Keratinocyte (primary cell): ENCODE measurements at regions not wholly inside any gene's neighbourhood (a gene's known extent, or its start where the extent isn't known, plus 50 kb on each side); places are given as distances from the start of the nearest gene placed in this dataset.

ENCODE experiments used
- DNase-seq: peaks from one replicate; pipeline ENCODE4 v3.0.0-alpha.2; 2011; ENCODE audit warnings: low read depth, missing footprints, low spot score
- FAIRE-seq: peaks from 2 replicates; lab custom pipeline; 2011; peaks lifted over from hg19 to GRCh38; lab: Jason Lieb, UNC
- H2AFZ ChIP-seq: 2 replicates; pipeline ENCODE4 v1.6.0; 2012; ENCODE audit warnings: low read length, control low read depth, inconsistent platforms; ENCODE audit not compliant: control insufficient read depth
- H3K27ac ChIP-seq: 2 replicates; pipeline ENCODE4 v1.5.1; 2011; ENCODE audit warnings: low read length; ENCODE audit not compliant: control insufficient read depth, insufficient read depth
- H3K27me3 ChIP-seq: 3 replicates; pipeline ENCODE4 v1.6.0; 2011; ENCODE audit warnings: low read length; ENCODE audit not compliant: control insufficient read depth, insufficient read depth; ENCODE audit errors: extremely low read depth
- H3K36me3 ChIP-seq, 2 experiments: 2 replicates in 1 of 2; 3 replicates in 1 of 2; pipeline ENCODE4 v1.5.1; 2011; ENCODE audit warnings: low read length in 2 of 2, mild to moderate bottlenecking in 1 of 2; ENCODE audit not compliant: control insufficient read depth in 2 of 2, insufficient read depth in 2 of 2; ENCODE audit errors: extremely low read depth in 1 of 2
- H3K4me1 ChIP-seq: 3 replicates; pipeline ENCODE4 v1.5.1; 2011; ENCODE audit warnings: low read length; ENCODE audit not compliant: control insufficient read depth, insufficient read depth; ENCODE audit errors: extremely low read depth
- H3K4me2 ChIP-seq: 3 replicates; pipeline ENCODE4 v1.6.0; 2011; ENCODE audit warnings: low read depth, low read length; ENCODE audit not compliant: control insufficient read depth, insufficient read depth; ENCODE audit errors: extremely low read depth
- H3K4me3 ChIP-seq, 3 experiments: fragments of 200-600 bp in 1 of 3; sonication (generic) in 1 of 3; 2 replicates in 2 of 3; 3 replicates in 1 of 3; pipeline ENCODE4 v1.5.1; 2011 to 2016; ENCODE audit warnings: low read length in 3 of 3, mild to moderate bottlenecking in 3 of 3, control low read depth in 2 of 3, inconsistent platforms in 1 of 3, low read depth in 1 of 3, mixed read lengths in 1 of 3, mixed run types in 1 of 3, moderate library complexity in 1 of 3; ENCODE audit not compliant: control insufficient read depth in 2 of 3, insufficient read depth in 2 of 3; ENCODE audit errors: extremely low read depth in 1 of 3
- H3K79me2 ChIP-seq: 2 replicates; pipeline ENCODE4 v1.6.0; 2012; ENCODE audit warnings: low read length; ENCODE audit not compliant: control insufficient read depth, insufficient read depth
- H3K9ac ChIP-seq: 3 replicates; pipeline ENCODE4 v1.6.0; 2011; ENCODE audit warnings: low read length; ENCODE audit not compliant: control insufficient read depth, insufficient read depth; ENCODE audit errors: extremely low read depth
- H3K9me1 ChIP-seq: 3 replicates; pipeline ENCODE4 v1.6.0; 2011; ENCODE audit warnings: low read length; ENCODE audit not compliant: control insufficient read depth, insufficient read depth; ENCODE audit errors: extremely low read depth
- H3K9me3 ChIP-seq: 2 replicates; pipeline ENCODE4 v1.5.1; 2012; ENCODE audit warnings: low read depth, low read length; ENCODE audit not compliant: control insufficient read depth
- H4K20me1 ChIP-seq: 3 replicates; pipeline ENCODE4 v1.6.0; 2011; ENCODE audit warnings: low read length; ENCODE audit not compliant: control insufficient read depth, insufficient read depth; ENCODE audit errors: extremely low read depth
- EZH2 ChIP-seq: IDR thresholded peaks from one replicate; pipeline ENCODE4 v1.6.1; 2012; ENCODE audit warnings: inconsistent platforms, mild to moderate bottlenecking, low read length, moderate library complexity
- dilution Hi-C: fragments of 300-500 bp; cut with MboI; formaldehyde crosslinking; loops from one replicate; pipeline ENCODE4 v1.7.0; 2020; ENCODE audit warnings: low sequenced_read_pairs; ENCODE audit not compliant: extremely low pct_ligation_motif_present
- TF ChIP-seq, protein P1 (sequence below), 3 experiments: IDR thresholded peaks in 1 of 3; conservative IDR thresholded peaks in 1 of 3; optimal IDR thresholded peaks in 1 of 3; 2 replicates in 2 of 3; 3 replicates in 1 of 3; pipeline versions ENCODE3 to v1.5.1; 2011; ENCODE audit warnings: low read length in 3 of 3, mild to moderate bottlenecking in 3 of 3, moderate library complexity in 2 of 3, control low read depth in 1 of 3, inconsistent platforms in 1 of 3; ENCODE audit not compliant: insufficient read depth in 2 of 3; ENCODE audit errors: extremely low read depth in 1 of 3

DNA sequence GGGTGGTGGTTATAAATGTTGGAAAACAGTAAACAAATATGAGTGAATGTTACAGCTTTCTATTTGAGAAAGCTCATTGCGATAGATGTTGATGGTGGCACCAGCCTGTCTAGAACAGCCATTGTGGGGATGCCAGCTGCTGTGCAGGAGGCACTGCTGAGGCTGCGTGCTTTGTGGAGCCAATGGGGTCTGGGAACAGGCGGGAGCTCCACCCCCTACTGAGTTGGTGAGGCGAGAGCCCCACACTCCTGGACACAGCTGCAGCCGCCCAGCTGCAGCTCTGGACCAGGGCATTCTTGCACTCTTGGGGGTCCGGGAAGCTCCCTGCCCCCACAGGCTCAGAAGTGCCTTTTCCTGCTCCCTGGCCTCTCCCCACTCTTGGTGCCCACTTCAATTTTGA, 1147.1 kb upstream of the LRRTM3 start:
- FAIRE-seq (no peak), DNase-seq (no peak)
- H4K20me1 ChIP-seq, result no peaks in the 10 kb centered on the region
- no peaks in the 10 kb centered on the region for H3K4me1 ChIP-seq
- no peak for TF ChIP-seq EZH2
- TF ChIP-seq, protein P1, sequence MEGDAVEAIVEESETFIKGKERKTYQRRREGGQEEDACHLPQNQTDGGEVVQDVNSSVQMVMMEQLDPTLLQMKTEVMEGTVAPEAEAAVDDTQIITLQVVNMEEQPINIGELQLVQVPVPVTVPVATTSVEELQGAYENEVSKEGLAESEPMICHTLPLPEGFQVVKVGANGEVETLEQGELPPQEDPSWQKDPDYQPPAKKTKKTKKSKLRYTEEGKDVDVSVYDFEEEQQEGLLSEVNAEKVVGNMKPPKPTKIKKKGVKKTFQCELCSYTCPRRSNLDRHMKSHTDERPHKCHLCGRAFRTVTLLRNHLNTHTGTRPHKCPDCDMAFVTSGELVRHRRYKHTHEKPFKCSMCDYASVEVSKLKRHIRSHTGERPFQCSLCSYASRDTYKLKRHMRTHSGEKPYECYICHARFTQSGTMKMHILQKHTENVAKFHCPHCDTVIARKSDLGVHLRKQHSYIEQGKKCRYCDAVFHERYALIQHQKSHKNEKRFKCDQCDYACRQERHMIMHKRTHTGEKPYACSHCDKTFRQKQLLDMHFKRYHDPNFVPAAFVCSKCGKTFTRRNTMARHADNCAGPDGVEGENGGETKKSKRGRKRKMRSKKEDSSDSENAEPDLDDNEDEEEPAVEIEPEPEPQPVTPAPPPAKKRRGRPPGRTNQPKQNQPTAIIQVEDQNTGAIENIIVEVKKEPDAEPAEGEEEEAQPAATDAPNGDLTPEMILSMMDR (optimal IDR thresholded peaks at IDR 0.05 in 1 of 3, IDR thresholded peaks at IDR 0.05 in 1 of 3, conservative IDR thresholded peaks at IDR 0.05 in 1 of 3; ENCODE audit: extremely low read depth in 1 of 3, insufficient read depth in 2 of 3, low read length in 3 of 3), result no peak
- H3K27ac ChIP-seq, result no peak overlapping the region
- dilution Hi-C loops, result no loop called here
- H2AFZ ChIP-seq, result no peak overlapping the region
- H3K9me3 ChIP-seq, result no peaks in the 10 kb centered on the region
- H3K9ac ChIP-seq, result no peak overlapping the region
- no peaks in the 10 kb centered on the region for H3K79me2 ChIP-seq
- no peak overlapping the region for H3K4me3 ChIP-seq
- no peaks in the 10 kb centered on the region for H3K27me3 ChIP-seq
- H3K9me1 ChIP-seq, result no peaks in the 10 kb centered on the region
- H3K36me3 ChIP-seq, result no peaks in the 10 kb centered on the region
- no peak overlapping the region for H3K4me2 ChIP-seq

DNA sequence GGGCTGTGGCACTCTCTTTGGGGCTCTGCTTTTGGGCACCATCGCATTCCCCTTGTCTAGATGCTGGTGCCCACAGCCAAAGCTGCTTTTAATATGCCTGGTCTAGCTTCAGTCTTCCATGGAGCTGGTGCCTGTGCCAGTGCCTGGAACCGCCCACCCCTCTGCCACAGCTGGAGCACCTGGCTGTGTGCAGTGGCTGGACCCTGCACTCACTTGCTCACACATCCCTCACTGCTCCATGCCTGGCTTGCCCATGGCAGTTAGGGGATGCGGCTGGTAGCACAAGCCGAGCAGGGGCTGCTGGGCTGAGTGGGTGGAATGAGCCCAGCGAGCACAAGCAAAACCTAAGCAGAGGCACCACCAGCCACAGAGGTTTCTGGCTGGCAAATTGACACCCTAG, 1145.9 kb upstream of the LRRTM3 start:
- TF ChIP-seq, protein P1 (optimal IDR thresholded peaks at IDR 0.05 in 1 of 3, IDR thresholded peaks at IDR 0.05 in 1 of 3, conservative IDR thresholded peaks at IDR 0.05 in 1 of 3; ENCODE audit: extremely low read depth in 1 of 3, insufficient read depth in 2 of 3, low read length in 3 of 3), result no peak
- TF ChIP-seq EZH2, result no peak
- H3K27me3 ChIP-seq, result no peaks in the 10 kb centered on the region

More for the DNA sequence above, 1145.9 kb upstream of the LRRTM3 start:
- DNase-seq, result no peak
- Histone ChIP-seq H3K36me3 (no peaks in the 10 kb centered on the region), H3K4me2 (no peak overlapping the region), H4K20me1 (no peaks in the 10 kb centered on the region), H3K79me2 (no peaks in the 10 kb centered on the region), H3K9me3 (no peaks in the 10 kb centered on the region), H3K27ac (no peak overlapping the region), H2AFZ (no peak overlapping the region), H3K9me1 (no peaks in the 10 kb centered on the region), H3K4me1 (no peaks in the 10 kb centered on the region), H3K4me3 (no peak overlapping the region), H3K9ac (no peak overlapping the region)
- no peak for FAIRE-seq
- dilution Hi-C loops, result no loop called here
